Upper lobe of left lung (tissue), 4 donors: ENCODE measurements at regions not wholly inside any gene's neighbourhood (a gene's known extent, or its start where the extent isn't known, plus 50 kb on each side); places are given as distances from the start of the nearest gene placed in this dataset.

Experiments
- EP300 ChIP-seq, 4 donors: sonication (generic); formaldehyde crosslinking; IDR thresholded peaks; one replicate each; pipeline ENCODE4 v1.5.1; 2017; ENCODE audit warnings: antibody characterized with exemption in 4 of 4, control low read depth in 2 of 4
- POLR2AphosphoS5 ChIP-seq, 2 donors: sonication (generic); formaldehyde crosslinking; IDR thresholded peaks; one replicate each; pipeline ENCODE4 v1.5.1; 2017; ENCODE audit warnings: antibody characterized with exemption in 2 of 2
- TF ChIP-seq, protein P1 (sequence below), 6 experiments: fragments of 450-650 bp in 4 of 6; fragments of 200-600 bp in 2 of 6; sonication (generic) in 2 of 6; IDR thresholded peaks; one replicate each; pipeline ENCODE4 v1.5.1; 2016 to 2019; ENCODE audit warnings: antibody characterized with exemption in 6 of 6

DNA sequence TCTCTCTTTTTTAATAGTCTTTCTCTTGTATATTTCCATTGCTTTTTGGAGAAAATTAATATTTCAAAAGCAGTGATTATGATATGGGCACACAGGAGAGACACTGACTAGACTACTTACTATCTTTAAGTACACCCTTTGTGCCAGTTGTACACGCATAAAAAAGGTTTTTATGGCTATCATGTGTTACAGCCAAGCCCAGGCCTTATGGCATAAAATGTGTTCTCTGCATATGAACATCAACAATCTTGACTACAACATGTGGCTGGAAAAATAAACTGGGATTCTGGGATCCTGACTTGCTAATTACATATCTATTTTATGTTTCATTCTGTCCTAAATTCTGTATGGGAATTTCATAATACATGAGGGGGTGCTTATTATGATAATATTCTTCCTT lies 1401.8 kb downstream of the SLITRK5 start:
- TF ChIP-seq, protein P1, sequence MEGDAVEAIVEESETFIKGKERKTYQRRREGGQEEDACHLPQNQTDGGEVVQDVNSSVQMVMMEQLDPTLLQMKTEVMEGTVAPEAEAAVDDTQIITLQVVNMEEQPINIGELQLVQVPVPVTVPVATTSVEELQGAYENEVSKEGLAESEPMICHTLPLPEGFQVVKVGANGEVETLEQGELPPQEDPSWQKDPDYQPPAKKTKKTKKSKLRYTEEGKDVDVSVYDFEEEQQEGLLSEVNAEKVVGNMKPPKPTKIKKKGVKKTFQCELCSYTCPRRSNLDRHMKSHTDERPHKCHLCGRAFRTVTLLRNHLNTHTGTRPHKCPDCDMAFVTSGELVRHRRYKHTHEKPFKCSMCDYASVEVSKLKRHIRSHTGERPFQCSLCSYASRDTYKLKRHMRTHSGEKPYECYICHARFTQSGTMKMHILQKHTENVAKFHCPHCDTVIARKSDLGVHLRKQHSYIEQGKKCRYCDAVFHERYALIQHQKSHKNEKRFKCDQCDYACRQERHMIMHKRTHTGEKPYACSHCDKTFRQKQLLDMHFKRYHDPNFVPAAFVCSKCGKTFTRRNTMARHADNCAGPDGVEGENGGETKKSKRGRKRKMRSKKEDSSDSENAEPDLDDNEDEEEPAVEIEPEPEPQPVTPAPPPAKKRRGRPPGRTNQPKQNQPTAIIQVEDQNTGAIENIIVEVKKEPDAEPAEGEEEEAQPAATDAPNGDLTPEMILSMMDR (IDR thresholded peaks at IDR 0.05): no peak
- no peak for TF ChIP-seq POLR2AphosphoS5 (IDR thresholded peaks at IDR 0.05)
- no peak for TF ChIP-seq EP300 (IDR thresholded peaks at IDR 0.05)
